GM23338 (cell line): ENCODE measurements at regions not wholly inside any gene's neighbourhood (a gene's known extent, or its start where the extent isn't known, plus 50 kb on each side); places are given as distances from the start of the nearest gene placed in this dataset.

ENCODE experiments used
- ATAC-seq: fragments of 200-7000 bp; cut with Tn5 transposase; 3 replicates; pipeline ENCODE4 v1.9.1; 2020
- DNase-seq: peaks from one replicate; pipeline ENCODE4 v3.0.0-alpha.2; 2015; ENCODE audit warnings: low spot score
- H2AFZ ChIP-seq: fragments of 200-600 bp; sonication (generic); 2 replicates; pipeline ENCODE4 v1.8.0; 2016; ENCODE audit warnings: antibody characterized with exemption, mild to moderate bottlenecking, moderate library complexity
- H3F3A ChIP-seq: fragments of 200-600 bp; sonication (generic); replicated peaks from 2 replicates; pipeline ENCODE4 v1.8.0; 2017; ENCODE audit warnings: antibody characterized with exemption, mixed run types, low read depth
- H3K27ac ChIP-seq: fragments of 200-600 bp; sonication (generic); 2 replicates; pipeline ENCODE4 v1.6.1; 2016; ENCODE audit warnings: low read depth
- H3K27me3 ChIP-seq: fragments of 200-600 bp; sonication (generic); 2 replicates; pipeline ENCODE4 v1.8.0; 2016; ENCODE audit warnings: mild to moderate bottlenecking, mixed run types, moderate library complexity; ENCODE audit not compliant: insufficient read depth
- H3K36me3 ChIP-seq: fragments of 200-600 bp; sonication (generic); 2 replicates; pipeline ENCODE4 v1.8.0; 2016; ENCODE audit warnings: mild to moderate bottlenecking; ENCODE audit not compliant: insufficient read depth
- H3K4me1 ChIP-seq: fragments of 200-600 bp; sonication (generic); 2 replicates; pipeline ENCODE4 v1.8.0; 2016; ENCODE audit warnings: mild to moderate bottlenecking, moderate library complexity; ENCODE audit not compliant: insufficient read depth
- H3K4me2 ChIP-seq: fragments of 200-600 bp; sonication (generic); 2 replicates; pipeline ENCODE4 v1.7.1; 2017; ENCODE audit warnings: mixed run types
- H3K4me3 ChIP-seq: fragments of 200-600 bp; sonication (generic); 2 replicates; pipeline ENCODE4 v1.6.1; 2016; ENCODE audit warnings: mixed run types
- H3K79me2 ChIP-seq: fragments of 200-600 bp; sonication (generic); replicated peaks from 2 replicates; pipeline ENCODE4 v1.8.0; 2017; ENCODE audit warnings: mild to moderate bottlenecking; ENCODE audit not compliant: insufficient read depth
- H3K9me2 ChIP-seq: fragments of 200-600 bp; sonication (generic); 2 replicates; pipeline ENCODE4 v1.8.0; 2017; ENCODE audit not compliant: insufficient read depth
- H4K20me1 ChIP-seq: fragments of 200-600 bp; sonication (generic); replicated peaks from 2 replicates; pipeline ENCODE4 v1.8.0; 2017; ENCODE audit warnings: mild to moderate bottlenecking; ENCODE audit not compliant: insufficient read depth
- H3K27ac Mint-ChIP-seq: 2 replicates; pipeline ENCODE4 v1.8.0; 2020; ENCODE audit warnings: inconsistent platforms, mild to moderate bottlenecking, moderate library complexity, mixed read lengths
- H3K27me3 Mint-ChIP-seq: 3 replicates; pipeline ENCODE4 v1.8.0; 2022; ENCODE audit warnings: low read depth, mild to moderate bottlenecking, moderate library complexity, mixed read lengths, inconsistent platforms; ENCODE audit not compliant: insufficient read depth, poor library complexity
- H3K36me3 Mint-ChIP-seq: 3 replicates; pipeline ENCODE4 v1.8.0; 2021; ENCODE audit warnings: low read depth, mild to moderate bottlenecking, inconsistent platforms, moderate library complexity, mixed read lengths
- H3K4me1 Mint-ChIP-seq: 3 replicates; pipeline ENCODE4 v1.8.0; 2020; ENCODE audit warnings: mild to moderate bottlenecking, inconsistent platforms, mixed read lengths
- H3K4me3 Mint-ChIP-seq: 3 replicates; pipeline ENCODE4 v1.8.0; 2021; ENCODE audit warnings: moderate library complexity, mild to moderate bottlenecking, inconsistent platforms, mixed read lengths
- H3K9me3 Mint-ChIP-seq: 3 replicates; pipeline ENCODE4 v1.8.0; 2020; ENCODE audit warnings: moderate library complexity, mild to moderate bottlenecking, inconsistent platforms, mixed read lengths
- CREB1 ChIP-seq: fragments of 250-450 bp; sonication (Bioruptor Pico); IDR thresholded peaks from 2 replicates; pipeline ENCODE4 v1.5.0; 2020; ENCODE audit warnings: low read depth, mild to moderate bottlenecking, moderate library complexity
- CTCF ChIP-seq, 2 experiments: fragments of 200-600 bp in 1 of 2; sonication (generic) in 1 of 2; conservative IDR thresholded peaks; 2 replicates each; pipeline versions ENCODE4 v1.5.1 to v1.6.1; 2016 to 2017; ENCODE audit warnings: antibody characterized with exemption in 2 of 2, low read depth in 2 of 2, mild to moderate bottlenecking in 2 of 2, moderate library complexity in 1 of 2
- ETS1 ChIP-seq: IDR thresholded peaks from 2 replicates; pipeline ENCODE4 v1.6.1; 2016; ENCODE audit warnings: antibody characterized with exemption
- JUNB ChIP-seq: IDR thresholded peaks from one replicate; pipeline ENCODE4 v1.6.1; 2016; ENCODE audit warnings: antibody characterized with exemption; ENCODE audit not compliant: unreplicated experiment
- NANOG ChIP-seq: IDR thresholded peaks from 2 replicates; pipeline ENCODE4 v1.6.1; 2016; ENCODE audit warnings: antibody characterized with exemption, borderline replicate concordance
- POLR2AphosphoS5 ChIP-seq: IDR thresholded peaks from 2 replicates; pipeline ENCODE4 v1.6.1; 2016; ENCODE audit warnings: antibody characterized with exemption, low read depth
- REST ChIP-seq: IDR thresholded peaks from one replicate; pipeline ENCODE4 v1.6.1; 2018; ENCODE audit warnings: antibody characterized with exemption; ENCODE audit not compliant: unreplicated experiment
- ZNF114 ChIP-seq: fragments of 250-450 bp; sonication (Bioruptor Pico); IDR thresholded peaks from 2 replicates; pipeline ENCODE4 v1.5.0; 2020; ENCODE audit warnings: mild to moderate bottlenecking, moderate library complexity
- ZNF331 ChIP-seq: fragments of 250-450 bp; sonication (Bioruptor Pico); IDR thresholded peaks from 2 replicates; pipeline ENCODE4 v1.5.0; 2020; ENCODE audit warnings: low read depth, mild to moderate bottlenecking, moderate library complexity

GRCh38 chr10:44552726-44553125 is 167.8 kb upstream of the CXCL12 start:
- Mint-ChIP-seq H3K4me1 (no peaks in the 10 kb centered on the region), H3K9me3 (peaks cover 11% of the 10 kb centered on the region), H3K36me3 (no peaks in the 10 kb centered on the region), H3K27ac (no peak overlapping the region), H3K27me3 (no peaks in the 10 kb centered on the region), H3K4me3 (no peak overlapping the region)
- TF ChIP-seq ETS1: no peak
- no peak for TF ChIP-seq CREB1 (CRISPR knock-in tag)
- TF ChIP-seq ZNF114 (CRISPR knock-in tag): no peak
- Histone ChIP-seq H3K9me2 (peaks cover 4% of the 10 kb centered on the region; the same call in 1 of the 2 replicates), H3K4me1 (no peaks in the 10 kb centered on the region), H2AFZ (no peak overlapping the region), H3K4me2 (no peak overlapping the region), H3K36me3 (no peaks in the 10 kb centered on the region), H3K27me3 (no peaks in the 10 kb centered on the region), H4K20me1 (no peaks in the 10 kb centered on the region), H3K79me2 (no peaks in the 10 kb centered on the region), H3F3A (no peaks in the 10 kb centered on the region), H3K27ac (no peak overlapping the region), H3K4me3 (no peak overlapping the region)
- DNase-seq (no peak), ATAC-seq (no peak)

DNA sequence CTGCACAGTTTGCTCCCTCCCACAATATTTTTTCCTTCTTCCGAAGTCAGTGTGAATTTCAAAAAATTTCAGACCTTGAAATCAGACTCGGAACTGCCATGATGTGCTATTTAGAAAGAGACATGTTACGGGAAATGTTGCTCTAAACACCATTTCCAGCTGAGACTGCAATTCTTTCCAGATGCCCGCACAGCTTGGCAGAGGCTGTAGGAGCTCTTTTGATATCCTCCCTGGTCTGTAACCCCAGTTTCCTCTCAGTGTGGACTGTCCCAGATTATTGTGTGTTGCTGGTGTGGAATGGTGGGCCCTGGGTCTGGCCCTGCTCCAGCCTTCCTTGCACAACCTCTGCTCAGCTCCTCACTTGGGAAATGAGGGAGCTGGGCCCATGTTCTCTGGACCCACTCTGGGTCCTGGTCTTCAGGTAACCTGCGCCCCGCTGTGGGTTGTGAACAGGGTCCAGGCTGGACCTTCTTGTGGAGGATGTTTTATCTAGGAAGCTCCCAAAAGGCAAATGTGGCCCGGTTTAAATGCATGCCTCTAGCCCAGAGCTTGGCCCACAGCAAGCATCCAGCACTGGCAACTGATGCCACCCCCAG is 172.8 kb upstream of the CXCL12 start:
- Histone ChIP-seq H3F3A (no peaks in the 10 kb centered on the region), H3K4me3 (no peak overlapping the region), H3K27me3 (no peaks in the 10 kb centered on the region), H2AFZ (no peak overlapping the region), H3K27ac (no peak overlapping the region), H4K20me1 (no peaks in the 10 kb centered on the region), H3K4me1 (no peaks in the 10 kb centered on the region), H3K36me3 (no peaks in the 10 kb centered on the region), H3K4me2 (no peak overlapping the region), H3K9me2 (peaks cover 13% of the 10 kb centered on the region), H3K79me2 (no peaks in the 10 kb centered on the region)
- Mint-ChIP-seq H3K4me1 (no peaks in the 10 kb centered on the region), H3K9me3 (no peaks in the 10 kb centered on the region; the same call in 2 of the 3 replicates), H3K4me3 (no peak overlapping the region), H3K36me3 (no peaks in the 10 kb centered on the region), H3K27ac (no peak overlapping the region), H3K27me3 (peaks cover 4% of the 10 kb centered on the region)
- DNase-seq (no peak), ATAC-seq (no peak)
- TF ChIP-seq REST (no peak), CTCF (conservative IDR thresholded peaks at IDR 0.05; ENCODE audit: low read depth in 2 of 2) (no peak), JUNB (no peak), ZNF331 (CRISPR knock-in tag) (no peak), ZNF114 (CRISPR knock-in tag) (no peak), CREB1 (CRISPR knock-in tag) (no peak), NANOG (no peak), POLR2AphosphoS5 (no peak)
